ENCODE measurements at regions not wholly inside any gene's neighbourhood (a gene's known extent, or its start where the extent isn't known, plus 50 kb on each side); places are given as distances from the start of the nearest gene placed in this dataset.

DNA sequence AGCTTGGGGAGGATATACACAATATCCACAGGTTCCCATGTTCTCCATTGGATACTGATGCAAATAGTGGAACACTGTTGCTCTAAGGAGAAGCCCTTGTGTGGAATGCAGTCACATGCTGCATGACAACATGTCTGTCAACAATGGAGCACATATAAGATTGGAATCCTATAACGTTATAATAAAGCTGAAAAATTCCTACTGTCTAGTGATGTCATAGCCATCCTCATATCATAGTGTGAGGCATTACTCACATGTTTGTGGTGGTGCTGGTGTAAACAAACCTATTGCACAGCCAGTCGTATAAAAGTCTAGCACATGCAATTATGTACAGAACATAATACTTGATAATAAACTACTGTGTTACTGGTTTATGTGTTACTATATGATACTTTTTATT, 394.7 kb downstream of the FBXO15 start:
- no peak for TF ChIP-seq CTCF (IDR thresholded peaks at IDR 0.05)
- ATAC-seq (ENCODE audit: low FRiP score): no peak

DNA sequence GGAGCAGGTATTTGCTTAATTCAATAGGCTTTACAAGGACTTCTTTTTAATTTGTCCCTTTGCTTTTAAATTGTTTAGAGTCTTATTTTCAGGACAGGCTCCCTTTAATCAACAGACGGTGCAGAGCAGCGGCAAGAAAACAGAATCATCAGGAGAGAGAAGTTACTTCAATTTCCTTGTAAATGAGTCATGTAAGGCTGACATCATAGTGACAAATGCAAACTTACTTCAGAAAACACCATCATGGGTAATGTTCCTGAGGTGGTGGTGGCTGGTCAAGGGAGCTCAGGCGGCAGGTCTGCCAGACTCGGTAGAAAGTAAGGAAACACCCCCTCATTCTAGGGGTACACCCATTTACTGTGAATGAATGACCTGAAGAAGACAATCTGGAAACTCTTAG, 395.1 kb downstream of the FBXO15 start:
- ATAC-seq (ENCODE audit: low FRiP score) (no peak), DNase-seq (ENCODE audit: low spot score) (no peak)
- TF ChIP-seq CTCF (IDR thresholded peaks at IDR 0.05): no peak

More for the DNA sequence above, 394.7 kb downstream of the FBXO15 start:
- no peak for DNase-seq (ENCODE audit: low spot score)

GRCh38 chr18:73750052-73750451, 397.6 kb downstream of the FBXO15 start:
- DNase-seq (ENCODE audit: low spot score): no peak
- TF ChIP-seq CTCF (IDR thresholded peaks at IDR 0.05): no peak
- ATAC-seq (ENCODE audit: low FRiP score): no peak

DNA sequence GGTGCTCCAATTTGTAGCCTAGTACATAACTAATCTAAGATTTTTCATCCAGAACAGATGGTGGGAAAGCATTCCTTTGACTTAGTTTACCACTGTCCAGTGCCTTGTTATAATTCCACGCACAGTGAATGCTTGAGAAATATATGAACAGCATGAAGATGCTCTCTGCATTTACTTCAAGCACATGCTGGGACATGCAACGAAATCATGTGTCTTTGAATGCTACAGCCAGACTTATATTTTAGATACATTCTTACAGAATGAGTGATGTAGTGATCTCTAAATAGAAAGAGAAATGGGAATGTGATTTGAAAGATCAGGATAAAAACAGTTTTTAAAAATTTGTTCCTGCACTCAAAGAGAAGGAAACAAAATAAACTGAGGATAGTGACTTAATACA, 398.3 kb downstream of the FBXO15 start:
- TF ChIP-seq CTCF (IDR thresholded peaks at IDR 0.05): no peak

DNA sequence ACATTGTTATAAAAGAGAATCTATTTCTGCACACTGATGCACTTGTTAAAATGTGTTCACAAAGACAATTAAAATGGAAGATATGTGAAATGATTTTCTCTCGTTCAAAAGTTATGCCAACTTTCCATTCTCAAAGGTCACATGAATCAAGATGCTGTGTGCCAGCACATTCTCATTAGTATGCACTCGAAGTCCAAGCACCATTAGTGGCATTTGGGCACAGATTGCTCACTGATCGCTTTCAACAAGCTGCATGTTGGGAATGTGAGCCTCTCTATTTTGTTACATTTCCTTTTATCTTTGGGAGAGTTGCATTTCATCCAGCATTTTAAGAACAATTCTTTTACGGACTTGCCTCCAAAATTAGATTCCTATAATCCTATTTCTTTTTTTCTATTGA, 398.9 kb downstream of the FBXO15 start:
- ATAC-seq (ENCODE audit: low FRiP score): no peak
- no peak for DNase-seq (ENCODE audit: low spot score)
- no peak for TF ChIP-seq CTCF (IDR thresholded peaks at IDR 0.05)

More for the DNA sequence above, 398.3 kb downstream of the FBXO15 start:
- ATAC-seq (ENCODE audit: low FRiP score) (no peak), DNase-seq (ENCODE audit: low spot score) (no peak)

DNA sequence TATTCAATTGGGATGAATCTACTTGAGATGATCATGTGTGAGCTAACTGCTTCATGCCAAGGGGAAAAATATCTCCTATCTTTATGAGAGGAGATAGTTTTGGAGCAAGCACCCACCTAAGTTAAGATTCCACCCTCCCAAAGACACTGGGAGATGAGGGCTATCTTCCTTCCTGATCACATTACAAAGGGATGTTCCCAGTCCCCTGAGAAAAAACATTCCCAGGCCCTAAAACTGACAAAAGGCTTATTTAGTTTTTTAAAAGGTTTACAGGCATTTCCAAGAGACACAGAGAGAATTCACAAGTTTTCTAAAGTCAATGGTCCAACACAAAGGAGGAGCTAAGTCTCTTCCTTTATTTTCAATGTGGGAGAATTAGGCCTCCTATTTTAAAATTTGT, 401.5 kb downstream of the FBXO15 start:
- ATAC-seq (ENCODE audit: low FRiP score) (no peak), DNase-seq (ENCODE audit: low spot score) (no peak)
- TF ChIP-seq CTCF (IDR thresholded peaks at IDR 0.05): no peak

- ATAC-seq (ENCODE audit: low FRiP score) (no peak), DNase-seq (ENCODE audit: low spot score) (no peak)
- TF ChIP-seq CTCF (IDR thresholded peaks at IDR 0.05): no peak
These were observed 404.7 kb downstream of the FBXO15 start for GRCh38 chr18:73742957-73743356.

Measured in omental fat pad (tissue), 3 donors.